ENCODE measurements at regions not wholly inside any gene's neighbourhood (a gene's known extent, or its start where the extent isn't known, plus 50 kb on each side); places are given as distances from the start of the nearest gene placed in this dataset.

- Mint-ChIP-seq H3K27ac (no peak overlapping the region), H3K4me1 (no peaks in the 10 kb centered on the region), H3K9me3 (peaks cover 5% of the 10 kb centered on the region), H3K36me3 (no peaks in the 10 kb centered on the region), H3K27me3 (ENCODE audit: low read depth) (no peaks in the 10 kb centered on the region), H3K4me3 (no peak overlapping the region)
- no peak for DNase-seq (ENCODE audit: low spot score in 2 of 2, unreplicated experiment in 2 of 2)
- TF ChIP-seq, protein P1, sequence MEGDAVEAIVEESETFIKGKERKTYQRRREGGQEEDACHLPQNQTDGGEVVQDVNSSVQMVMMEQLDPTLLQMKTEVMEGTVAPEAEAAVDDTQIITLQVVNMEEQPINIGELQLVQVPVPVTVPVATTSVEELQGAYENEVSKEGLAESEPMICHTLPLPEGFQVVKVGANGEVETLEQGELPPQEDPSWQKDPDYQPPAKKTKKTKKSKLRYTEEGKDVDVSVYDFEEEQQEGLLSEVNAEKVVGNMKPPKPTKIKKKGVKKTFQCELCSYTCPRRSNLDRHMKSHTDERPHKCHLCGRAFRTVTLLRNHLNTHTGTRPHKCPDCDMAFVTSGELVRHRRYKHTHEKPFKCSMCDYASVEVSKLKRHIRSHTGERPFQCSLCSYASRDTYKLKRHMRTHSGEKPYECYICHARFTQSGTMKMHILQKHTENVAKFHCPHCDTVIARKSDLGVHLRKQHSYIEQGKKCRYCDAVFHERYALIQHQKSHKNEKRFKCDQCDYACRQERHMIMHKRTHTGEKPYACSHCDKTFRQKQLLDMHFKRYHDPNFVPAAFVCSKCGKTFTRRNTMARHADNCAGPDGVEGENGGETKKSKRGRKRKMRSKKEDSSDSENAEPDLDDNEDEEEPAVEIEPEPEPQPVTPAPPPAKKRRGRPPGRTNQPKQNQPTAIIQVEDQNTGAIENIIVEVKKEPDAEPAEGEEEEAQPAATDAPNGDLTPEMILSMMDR (IDR thresholded peaks at IDR 0.05; ENCODE audit: unreplicated experiment) = no peak
These were observed 351.3 kb upstream of the GRM7 start for GRCh38 chr3:6509576-6509975.

DNA sequence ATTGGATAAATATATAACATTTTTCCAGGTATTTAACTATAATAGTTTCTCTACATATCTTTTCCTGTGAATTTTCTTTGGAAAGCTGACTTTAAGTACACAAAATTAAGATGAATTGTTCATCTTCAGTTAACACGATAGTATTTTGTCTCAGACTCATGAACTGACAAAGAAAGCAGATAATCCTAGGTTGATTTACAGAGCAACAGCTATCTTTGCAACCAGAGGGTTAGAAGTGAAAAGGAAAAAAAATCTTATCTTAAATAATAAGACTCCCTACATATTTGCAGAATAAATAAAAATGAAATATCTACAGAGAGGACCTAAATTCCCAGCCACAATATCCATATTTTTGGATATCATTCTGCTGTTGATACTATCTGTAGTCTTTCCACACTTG, 350.2 kb upstream of the GRM7 start:
- TF ChIP-seq, protein P1 (IDR thresholded peaks at IDR 0.05; ENCODE audit: unreplicated experiment) = no peak
- H3K4me3 Mint-ChIP-seq = no peak overlapping the region
- peaks cover under 1% of the 10 kb centered on the region for H3K4me1 Mint-ChIP-seq
- no peak for DNase-seq (ENCODE audit: low spot score in 2 of 2, unreplicated experiment in 2 of 2)
- no peaks in the 10 kb centered on the region for H3K9me3 Mint-ChIP-seq
- H3K27ac Mint-ChIP-seq = no peak overlapping the region
- no peaks in the 10 kb centered on the region for H3K27me3 Mint-ChIP-seq (ENCODE audit: low read depth)
- H3K36me3 Mint-ChIP-seq = no peaks in the 10 kb centered on the region

DNA sequence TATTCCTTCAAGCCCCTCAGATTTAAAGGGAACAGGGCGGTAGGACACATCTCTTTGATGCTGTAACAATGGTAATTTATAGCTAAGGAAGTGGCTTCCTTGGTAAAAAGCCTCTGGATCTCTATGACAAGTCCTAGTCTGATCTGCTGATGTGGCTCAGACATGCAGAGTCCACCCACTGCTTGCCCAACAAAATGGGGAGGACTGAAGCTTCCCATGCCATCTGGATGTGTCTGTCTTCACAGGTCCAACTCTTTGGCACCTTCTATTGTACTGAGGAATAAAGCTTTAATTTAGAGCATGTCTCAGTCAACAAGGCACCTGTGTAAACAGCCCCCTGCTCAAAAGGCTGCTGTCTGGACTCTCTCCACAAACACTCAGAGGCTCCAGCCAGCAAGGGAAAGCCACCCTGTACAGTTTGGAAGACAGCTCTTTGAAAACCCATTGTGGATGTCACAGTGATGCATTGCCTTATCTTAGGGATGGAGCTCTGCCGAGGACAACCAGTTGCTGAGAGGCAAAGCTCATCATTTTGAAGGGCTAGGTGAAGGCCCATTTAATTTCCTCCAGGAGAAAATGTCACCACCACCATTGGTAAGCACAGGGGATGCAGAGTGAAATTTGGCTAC, 348.6 kb upstream of the GRM7 start:
- peaks cover 2% of the 10 kb centered on the region for H3K4me1 Mint-ChIP-seq

GRCh38 chr3:6516143-6516542, 344.8 kb upstream of the GRM7 start:
- no peak overlapping the region for H3K27ac Mint-ChIP-seq
- no peak for DNase-seq (ENCODE audit: low spot score in 2 of 2, unreplicated experiment in 2 of 2)
- no peak overlapping the region for H3K4me3 Mint-ChIP-seq
- no peaks in the 10 kb centered on the region for H3K27me3 Mint-ChIP-seq (ENCODE audit: low read depth)
- TF ChIP-seq, protein P1 (IDR thresholded peaks at IDR 0.05; ENCODE audit: unreplicated experiment) = no peak
- peaks cover 2% of the 10 kb centered on the region for H3K4me1 Mint-ChIP-seq
- no peaks in the 10 kb centered on the region for H3K36me3 Mint-ChIP-seq
- H3K9me3 Mint-ChIP-seq = peaks cover 9% of the 10 kb centered on the region

More for the DNA sequence above, 348.6 kb upstream of the GRM7 start:
- no peaks in the 10 kb centered on the region for H3K36me3 Mint-ChIP-seq
- H3K27ac Mint-ChIP-seq = no peak overlapping the region
- no peaks in the 10 kb centered on the region for H3K9me3 Mint-ChIP-seq
- H3K4me3 Mint-ChIP-seq = no peak overlapping the region
- TF ChIP-seq, protein P1 (IDR thresholded peaks at IDR 0.05; ENCODE audit: unreplicated experiment) = no peak
- DNase-seq (ENCODE audit: low spot score in 2 of 2, unreplicated experiment in 2 of 2) = no peak
- no peaks in the 10 kb centered on the region for H3K27me3 Mint-ChIP-seq (ENCODE audit: low read depth)

GRCh38 chr3:6516694-6517093, 344.2 kb upstream of the GRM7 start:
- H3K4me1 Mint-ChIP-seq = peaks cover 2% of the 10 kb centered on the region
- no peak overlapping the region for H3K27ac Mint-ChIP-seq
- peaks cover 9% of the 10 kb centered on the region for H3K9me3 Mint-ChIP-seq
- TF ChIP-seq, protein P1 (IDR thresholded peaks at IDR 0.05; ENCODE audit: unreplicated experiment) = no peak
- H3K27me3 Mint-ChIP-seq (ENCODE audit: low read depth) = no peaks in the 10 kb centered on the region
- no peak overlapping the region for H3K4me3 Mint-ChIP-seq
- DNase-seq (ENCODE audit: low spot score in 2 of 2, unreplicated experiment in 2 of 2) = no peak
- no peaks in the 10 kb centered on the region for H3K36me3 Mint-ChIP-seq

All from mesothelial cell of epicardium (in vitro differentiated cells).